ENCODE measurements at regions not wholly inside any gene's neighbourhood (a gene's known extent, or its start where the extent isn't known, plus 50 kb on each side); places are given as distances from the start of the nearest gene placed in this dataset.

GRCh38 chr12:73390261-73390660 lies 1118.1 kb downstream of the TRHDE start:
- ATAC-seq (no peak), DNase-seq (no peak)
- WGBS (ENCODE audit: insufficient coverage) = 78% methylated on average over 2 of the region's 2 CpGs
- Mint-ChIP-seq H3K4me1 (no peaks in the 10 kb centered on the region), H3K27me3 (ENCODE audit: low read depth in 2 of 2) (no peaks in the 10 kb centered on the region), H3K4me3 (no peak overlapping the region), H3K36me3 (no peaks in the 10 kb centered on the region), H3K27ac (no peak overlapping the region), H3K9me3 (peaks cover 9 to 18% of the 10 kb centered on the region in 2 donors)
- no peaks in the 10 kb centered on the region for H3K4me1 ChIP-seq (ENCODE audit: control insufficient read depth, insufficient read depth, low read length)
- no peaks in the 10 kb centered on the region for H3K36me3 ChIP-seq (ENCODE audit: control insufficient read depth, insufficient read depth, low read length)
- H3K9me3 ChIP-seq (ENCODE audit: control insufficient read depth, insufficient read depth, low read length) = no peaks in the 10 kb centered on the region
- no peak overlapping the region for H3K4me3 ChIP-seq (ENCODE audit: low read length)
- intact Hi-C loops (cut with micrococcal nuclease) = no loop called here
- no peaks in the 10 kb centered on the region for H3K27me3 ChIP-seq (ENCODE audit: control insufficient read depth, insufficient read depth, low read length)
- H3K27ac ChIP-seq (ENCODE audit: low read length) = no peak overlapping the region
- TF ChIP-seq, protein P1, sequence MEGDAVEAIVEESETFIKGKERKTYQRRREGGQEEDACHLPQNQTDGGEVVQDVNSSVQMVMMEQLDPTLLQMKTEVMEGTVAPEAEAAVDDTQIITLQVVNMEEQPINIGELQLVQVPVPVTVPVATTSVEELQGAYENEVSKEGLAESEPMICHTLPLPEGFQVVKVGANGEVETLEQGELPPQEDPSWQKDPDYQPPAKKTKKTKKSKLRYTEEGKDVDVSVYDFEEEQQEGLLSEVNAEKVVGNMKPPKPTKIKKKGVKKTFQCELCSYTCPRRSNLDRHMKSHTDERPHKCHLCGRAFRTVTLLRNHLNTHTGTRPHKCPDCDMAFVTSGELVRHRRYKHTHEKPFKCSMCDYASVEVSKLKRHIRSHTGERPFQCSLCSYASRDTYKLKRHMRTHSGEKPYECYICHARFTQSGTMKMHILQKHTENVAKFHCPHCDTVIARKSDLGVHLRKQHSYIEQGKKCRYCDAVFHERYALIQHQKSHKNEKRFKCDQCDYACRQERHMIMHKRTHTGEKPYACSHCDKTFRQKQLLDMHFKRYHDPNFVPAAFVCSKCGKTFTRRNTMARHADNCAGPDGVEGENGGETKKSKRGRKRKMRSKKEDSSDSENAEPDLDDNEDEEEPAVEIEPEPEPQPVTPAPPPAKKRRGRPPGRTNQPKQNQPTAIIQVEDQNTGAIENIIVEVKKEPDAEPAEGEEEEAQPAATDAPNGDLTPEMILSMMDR (IDR thresholded peaks at IDR 0.05) = no peak

DNA sequence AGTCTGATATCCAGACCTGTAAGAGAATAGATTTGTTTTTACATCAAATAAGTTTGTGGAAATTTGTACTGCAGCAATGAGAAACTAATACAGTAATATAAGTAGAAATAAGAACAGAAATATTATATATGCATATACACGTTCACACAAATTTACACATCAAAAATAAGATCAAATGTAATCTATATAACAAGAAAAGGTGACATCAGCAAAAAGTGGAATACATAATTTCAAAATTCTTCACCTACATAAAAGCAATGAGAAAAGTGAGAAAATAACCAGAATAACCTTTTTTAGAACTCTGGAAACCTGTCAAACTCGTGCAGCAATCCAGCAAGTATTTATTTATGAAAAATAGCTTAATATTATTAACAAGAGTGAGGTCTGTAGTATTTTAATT lies 1124.6 kb upstream of the ATXN7L3B start:
- ATAC-seq = no peak
- H3K4me3 ChIP-seq (ENCODE audit: low read length) = no peak overlapping the region
- H3K27me3 ChIP-seq (ENCODE audit: control insufficient read depth, insufficient read depth, low read length) = no peaks in the 10 kb centered on the region
- peaks cover 10 to 30% of the 10 kb centered on the region in 2 donors for H3K9me3 Mint-ChIP-seq
- H3K4me3 Mint-ChIP-seq = no peak overlapping the region
- no peaks in the 10 kb centered on the region for H3K36me3 ChIP-seq (ENCODE audit: control insufficient read depth, insufficient read depth, low read length)
- no peak overlapping the region for H3K27ac ChIP-seq (ENCODE audit: low read length)
- TF ChIP-seq, protein P1 (IDR thresholded peaks at IDR 0.05) = no peak
- no peak for DNase-seq
- intact Hi-C loops (cut with micrococcal nuclease) = no loop called here
- H3K9me3 ChIP-seq (ENCODE audit: control insufficient read depth, insufficient read depth, low read length) = peaks cover 2% of the 10 kb centered on the region
- H3K4me1 ChIP-seq (ENCODE audit: control insufficient read depth, insufficient read depth, low read length) = no peaks in the 10 kb centered on the region
- no CpG with 5 or more reads among the region's 2 CpGs for WGBS (ENCODE audit: insufficient coverage)
- no peaks in the 10 kb centered on the region for H3K4me1 Mint-ChIP-seq
- H3K36me3 Mint-ChIP-seq = no peaks in the 10 kb centered on the region
- no peaks in the 10 kb centered on the region for H3K27me3 Mint-ChIP-seq (ENCODE audit: low read depth in 2 of 2)
- H3K27ac Mint-ChIP-seq = no peak overlapping the region

DNA sequence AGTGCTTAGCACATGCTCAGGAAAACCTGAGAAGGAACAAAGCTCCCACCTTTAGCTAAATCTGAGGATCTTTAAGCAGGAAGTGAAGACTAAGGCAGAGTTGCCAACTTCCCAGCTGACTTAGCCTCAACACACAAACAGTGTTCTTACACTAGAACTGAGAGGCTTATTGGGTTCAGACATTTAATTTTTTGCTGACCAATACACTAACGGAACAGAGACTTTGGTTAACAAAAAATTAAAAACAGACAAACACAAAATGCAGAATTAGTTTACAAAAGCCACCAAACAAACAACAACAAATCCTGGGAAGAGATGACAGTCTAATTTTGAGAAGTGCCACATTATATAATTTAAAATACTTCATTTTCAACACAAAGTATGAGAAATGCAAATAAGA lies 1123.7 kb upstream of the ATXN7L3B start:
- no peak overlapping the region for H3K27ac Mint-ChIP-seq
- ATAC-seq = no peak
- no CpG with 5 or more reads among the region's 1 CpG for WGBS (ENCODE audit: insufficient coverage)
- Histone ChIP-seq H3K9me3 (ENCODE audit: control insufficient read depth, insufficient read depth, low read length) (peaks cover 2% of the 10 kb centered on the region), H3K4me1 (ENCODE audit: control insufficient read depth, insufficient read depth, low read length) (no peaks in the 10 kb centered on the region), H3K27ac (ENCODE audit: low read length) (no peak overlapping the region), H3K27me3 (ENCODE audit: control insufficient read depth, insufficient read depth, low read length) (no peaks in the 10 kb centered on the region), H3K36me3 (ENCODE audit: control insufficient read depth, insufficient read depth, low read length) (no peaks in the 10 kb centered on the region), H3K4me3 (ENCODE audit: low read length) (no peak overlapping the region)
- intact Hi-C loops (cut with micrococcal nuclease) = no loop called here
- no peaks in the 10 kb centered on the region for H3K4me1 Mint-ChIP-seq
- H3K36me3 Mint-ChIP-seq = no peaks in the 10 kb centered on the region
- no peak for DNase-seq
- H3K4me3 Mint-ChIP-seq = no peak overlapping the region
- peaks cover 10 to 25% of the 10 kb centered on the region in 2 donors for H3K9me3 Mint-ChIP-seq
- no peaks in the 10 kb centered on the region for H3K27me3 Mint-ChIP-seq (ENCODE audit: low read depth in 2 of 2)
- TF ChIP-seq, protein P1 (IDR thresholded peaks at IDR 0.05) = no peak

DNA sequence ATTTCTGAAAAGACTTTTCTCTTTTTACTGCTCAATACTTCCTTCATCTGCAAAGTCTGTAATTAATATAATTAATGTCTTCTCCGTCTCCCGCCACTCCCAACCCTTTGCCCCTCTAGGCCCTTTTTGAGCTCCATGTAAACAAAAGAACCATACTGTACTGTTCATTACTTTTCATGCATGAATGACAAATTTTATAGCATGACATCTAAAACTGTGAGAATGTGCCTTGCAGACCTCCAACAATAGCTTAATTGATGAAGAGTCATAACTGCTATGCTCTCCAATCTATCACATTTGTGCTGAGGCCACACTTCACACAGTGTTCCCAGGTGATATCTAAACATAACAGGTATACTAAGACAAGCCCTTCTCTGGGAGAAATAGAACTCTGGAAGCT lies 1122.7 kb upstream of the ATXN7L3B start:
- H3K4me1 Mint-ChIP-seq = no peaks in the 10 kb centered on the region
- Histone ChIP-seq H3K27ac (ENCODE audit: low read length) (no peak overlapping the region), H3K4me3 (ENCODE audit: low read length) (no peak overlapping the region), H3K4me1 (ENCODE audit: control insufficient read depth, insufficient read depth, low read length) (no peaks in the 10 kb centered on the region), H3K36me3 (ENCODE audit: control insufficient read depth, insufficient read depth, low read length) (no peaks in the 10 kb centered on the region), H3K27me3 (ENCODE audit: control insufficient read depth, insufficient read depth, low read length) (no peaks in the 10 kb centered on the region), H3K9me3 (ENCODE audit: control insufficient read depth, insufficient read depth, low read length) (peaks cover 2% of the 10 kb centered on the region)
- DNase-seq (no peak), ATAC-seq (no peak)
- no peak overlapping the region for H3K4me3 Mint-ChIP-seq
- peaks cover 12 to 25% of the 10 kb centered on the region in 2 donors for H3K9me3 Mint-ChIP-seq
- intact Hi-C loops (cut with micrococcal nuclease) = no loop called here
- 95% methylated on average over 2 of the region's 2 CpGs for WGBS (ENCODE audit: insufficient coverage)
- TF ChIP-seq, protein P1 (IDR thresholded peaks at IDR 0.05) = no peak
- no peaks in the 10 kb centered on the region for H3K27me3 Mint-ChIP-seq (ENCODE audit: low read depth in 2 of 2)
- H3K27ac Mint-ChIP-seq = no peak overlapping the region
- H3K36me3 Mint-ChIP-seq = no peaks in the 10 kb centered on the region

Measured in natural killer cell (primary cell).